Cardiac muscle cell (in vitro differentiated cells and primary cell): ENCODE measurements at regions not wholly inside any gene's neighbourhood (a gene's known extent, or its start where the extent isn't known, plus 50 kb on each side); places are given as distances from the start of the nearest gene placed in this dataset.

Experiments used
- DNase-seq, 2 donors: peaks; one replicate each; pipeline versions ENCODE4 v3.0.0 to v3.0.0-alpha.2; 2010 to 2017; ENCODE audit warnings: low read depth in 1 of 2, low spot score in 1 of 2
- H3K27ac ChIP-seq: fragments of 200-600 bp; sonication (generic); 2 replicates; pipeline ENCODE4 v1.5.1; 2016
- H3K27me3 ChIP-seq: fragments of 200-600 bp; sonication (generic); 2 replicates; pipeline ENCODE4 v1.6.0; 2016; ENCODE audit warnings: control low read depth
- H3K36me3 ChIP-seq: fragments of 200-600 bp; sonication (generic); 2 replicates; pipeline ENCODE4 v1.5.1; 2016; ENCODE audit warnings: control low read depth
- H3K4me1 ChIP-seq: fragments of 200-600 bp; sonication (generic); 2 replicates; pipeline ENCODE4 v1.8.1; 2017; ENCODE audit warnings: low read depth, mild to moderate bottlenecking, mixed run types
- H3K4me3 ChIP-seq: fragments of 200-600 bp; sonication (generic); 2 replicates; pipeline ENCODE4 v1.5.1; 2016; ENCODE audit warnings: mild to moderate bottlenecking
- H3K9me3 ChIP-seq: fragments of 200-600 bp; sonication (generic); 2 replicates; pipeline ENCODE4 v1.5.1; 2017; ENCODE audit warnings: low read depth, mild to moderate bottlenecking, control low read depth
- CTCF ChIP-seq: IDR thresholded peaks from 2 replicates; pipeline ENCODE4 v1.5.1; 2012; ENCODE audit warnings: low read depth, mild to moderate bottlenecking, low read length

- Histone ChIP-seq H3K36me3 (no peaks in the 10 kb centered on the region), H3K27me3 (no peaks in the 10 kb centered on the region), H3K27ac (no peak overlapping the region), H3K4me1 (peaks cover 8% of the 10 kb centered on the region), H3K9me3 (no peaks in the 10 kb centered on the region), H3K4me3 (no peak overlapping the region)
- DNase-seq: no peak
- no peak for TF ChIP-seq CTCF
Measured at GRCh38 chr10:128301051-128301450, 174.8 kb upstream of the MKI67 start.

GRCh38 chr10:128302808-128303207 is 176.6 kb upstream of the MKI67 start:
- Histone ChIP-seq H3K36me3 (no peaks in the 10 kb centered on the region), H3K4me1 (peaks cover 8% of the 10 kb centered on the region), H3K27ac (no peak overlapping the region), H3K9me3 (no peaks in the 10 kb centered on the region), H3K4me3 (no peak overlapping the region), H3K27me3 (no peaks in the 10 kb centered on the region)
- no peak for DNase-seq
- no peak for TF ChIP-seq CTCF

- no peaks in the 10 kb centered on the region for H3K9me3 ChIP-seq
- no peak for TF ChIP-seq CTCF
- no peaks in the 10 kb centered on the region for H3K4me1 ChIP-seq
- H3K36me3 ChIP-seq: no peaks in the 10 kb centered on the region
- H3K27ac ChIP-seq: no peak overlapping the region
- H3K27me3 ChIP-seq: no peaks in the 10 kb centered on the region
- DNase-seq: no peak
- H3K4me3 ChIP-seq: no peak overlapping the region
Measured at GRCh38 chr10:128304271-128304670, 178.0 kb upstream of the MKI67 start.

- Histone ChIP-seq H3K4me1 (no peaks in the 10 kb centered on the region), H3K27me3 (no peaks in the 10 kb centered on the region), H3K4me3 (no peak overlapping the region), H3K36me3 (no peaks in the 10 kb centered on the region), H3K27ac (no peak overlapping the region), H3K9me3 (no peaks in the 10 kb centered on the region)
- no peak for DNase-seq
- TF ChIP-seq CTCF: no peak
Measured at GRCh38 chr10:128305601-128306345, 179.6 kb upstream of the MKI67 start.

GRCh38 chr10:128306535-128306934 is 180.3 kb upstream of the MKI67 start:
- TF ChIP-seq CTCF: no peak
- Histone ChIP-seq H3K4me1 (no peaks in the 10 kb centered on the region), H3K9me3 (no peaks in the 10 kb centered on the region), H3K4me3 (no peak overlapping the region), H3K27ac (no peak overlapping the region), H3K36me3 (no peaks in the 10 kb centered on the region), H3K27me3 (no peaks in the 10 kb centered on the region)
- no peak for DNase-seq
